HG02870 (cell line): ENCODE measurements at regions not wholly inside any gene's neighbourhood (a gene's known extent, or its start where the extent isn't known, plus 50 kb on each side); places are given as distances from the start of the nearest gene placed in this dataset.

ENCODE experiments used
- ATAC-seq: cut with Tn5 transposase; IDR thresholded peaks from one replicate; pipeline ENCODE4 v1.9.1; 2021; ENCODE audit warnings: mild to moderate bottlenecking, moderate library complexity; ENCODE audit not compliant: unreplicated experiment

GRCh38 chr6:105626295-105627158, 223.6 kb upstream of the PREP start:
- ATAC-seq, result peak; percentile 59

GRCh38 chr6:105624021-105624420, 221.1 kb upstream of the PREP start:
- no peak for ATAC-seq

- no peak for ATAC-seq
Measured at GRCh38 chr6:105622226-105622625, 219.3 kb upstream of the PREP start.

GRCh38 chr6:105621564-105622175, 218.8 kb upstream of the PREP start:
- no peak for ATAC-seq

GRCh38 chr6:105620878-105621277, 218.0 kb upstream of the PREP start:
- no peak for ATAC-seq

GRCh38 chr6:105619971-105620741, 217.3 kb upstream of the PREP start:
- ATAC-seq, result no peak

- no peak for ATAC-seq
Measured at GRCh38 chr6:105618247-105618646, 215.4 kb upstream of the PREP start.

- no peak for ATAC-seq
Measured at GRCh38 chr6:105616521-105616920, 213.6 kb upstream of the PREP start.

GRCh38 chr6:105611606-105612005, 208.7 kb upstream of the PREP start:
- ATAC-seq, result no peak

GRCh38 chr6:105609375-105609991, 206.6 kb upstream of the PREP start:
- ATAC-seq, result no peak

- ATAC-seq, result no peak
Measured at GRCh38 chr6:105608711-105609374, 206.0 kb upstream of the PREP start.

GRCh38 chr6:105607636-105608621, 205.0 kb upstream of the PREP start:
- ATAC-seq, result no peak

- ATAC-seq, result no peak
Measured at GRCh38 chr6:105606831-105607463, 204.1 kb upstream of the PREP start.

GRCh38 chr6:105604587-105604884, 201.7 kb upstream of the PREP start:
- ATAC-seq, result no peak

- no peak for ATAC-seq
Measured at GRCh38 chr6:105603788-105604586, 201.1 kb upstream of the PREP start.

GRCh38 chr6:105601541-105602236, 198.8 kb upstream of the PREP start:
- ATAC-seq, result peak; percentile 93

GRCh38 chr6:105600336-105601260, 197.7 kb upstream of the PREP start:
- ATAC-seq, result no peak
